ENCODE measurements at regions not wholly inside any gene's neighbourhood (a gene's known extent, or its start where the extent isn't known, plus 50 kb on each side); places are given as distances from the start of the nearest gene placed in this dataset.

GRCh38 chr4:112975567-112976355, 73.7 kb upstream of the ANK2 start:
- no peak for TF ChIP-seq POLR2A (IDR thresholded peaks at IDR 0.05; ENCODE audit: low read length)
- TF ChIP-seq GATA1 (IDR thresholded peaks at IDR 0.05; ENCODE audit: low read depth, low read length), result no peak
